LNCaP clone FGC (cell line): ENCODE measurements at regions not wholly inside any gene's neighbourhood (a gene's known extent, or its start where the extent isn't known, plus 50 kb on each side); places are given as distances from the start of the nearest gene placed in this dataset.
A peak's percentile ranks its signal among the peaks of the same experiment; 100 is the strongest.

ENCODE experiments used
- DNase-seq: peaks from one replicate; pipeline ENCODE4 v3.0.0-alpha.2; 2011; ENCODE audit warnings: low read depth
- H3K4me3 ChIP-seq: 2 replicates; pipeline ENCODE4 v1.5.1; 2011; ENCODE audit warnings: mild to moderate bottlenecking, low read depth, low read length, control low read depth
- CTCF ChIP-seq: IDR thresholded peaks from 2 replicates; pipeline ENCODE4 v1.5.1; 2012; ENCODE audit warnings: mild to moderate bottlenecking; ENCODE audit not compliant: control insufficient read depth, insufficient read depth; ENCODE audit errors: extremely low read depth

DNA sequence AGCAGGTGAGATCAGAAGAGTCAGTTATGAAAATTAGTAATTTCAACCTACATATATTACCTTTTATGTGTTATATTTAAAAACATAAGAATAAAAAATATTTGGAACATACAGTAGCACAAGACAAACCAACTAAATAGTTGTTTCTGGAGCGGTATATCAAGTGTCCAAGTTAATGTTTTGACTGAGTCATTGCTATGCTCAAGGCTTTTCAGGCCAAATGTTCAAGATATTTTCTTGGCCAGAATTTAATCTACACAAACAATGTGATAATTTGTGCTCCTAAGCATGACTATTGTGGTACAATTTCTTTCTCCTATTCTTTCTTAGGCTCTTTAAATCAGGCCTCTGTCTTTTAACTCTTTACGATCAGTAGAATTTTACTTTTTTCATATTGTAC, 412.4 kb downstream of the RAP2B start:
- no peak for DNase-seq
- TF ChIP-seq CTCF, result no peak
- H3K4me3 ChIP-seq, result no peak overlapping the region

- no peak overlapping the region for H3K4me3 ChIP-seq
- no peak for TF ChIP-seq CTCF
- DNase-seq, result no peak
Measured at GRCh38 chr3:153577059-153577736, 415.2 kb downstream of the RAP2B start.

DNA sequence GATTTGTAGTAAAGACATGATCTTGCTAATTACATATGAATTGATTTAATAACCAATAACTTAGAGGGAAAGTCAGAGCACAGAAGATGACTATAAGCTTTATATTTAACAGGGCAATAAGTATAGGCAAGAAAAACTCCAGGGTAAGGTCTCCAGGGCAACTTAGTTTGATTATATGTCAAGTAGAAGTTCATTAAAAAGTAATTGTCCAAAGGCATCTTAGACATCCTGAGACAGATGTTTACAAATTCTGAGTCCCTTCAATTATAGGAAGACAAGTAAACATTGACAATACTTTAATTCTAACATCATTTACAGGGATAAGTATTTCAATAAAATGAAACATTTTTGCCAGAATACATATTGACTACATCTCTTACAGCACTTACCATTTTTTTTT, 416.0 kb downstream of the RAP2B start:
- no peak for TF ChIP-seq CTCF
- H3K4me3 ChIP-seq, result no peak overlapping the region
- no peak for DNase-seq

DNA sequence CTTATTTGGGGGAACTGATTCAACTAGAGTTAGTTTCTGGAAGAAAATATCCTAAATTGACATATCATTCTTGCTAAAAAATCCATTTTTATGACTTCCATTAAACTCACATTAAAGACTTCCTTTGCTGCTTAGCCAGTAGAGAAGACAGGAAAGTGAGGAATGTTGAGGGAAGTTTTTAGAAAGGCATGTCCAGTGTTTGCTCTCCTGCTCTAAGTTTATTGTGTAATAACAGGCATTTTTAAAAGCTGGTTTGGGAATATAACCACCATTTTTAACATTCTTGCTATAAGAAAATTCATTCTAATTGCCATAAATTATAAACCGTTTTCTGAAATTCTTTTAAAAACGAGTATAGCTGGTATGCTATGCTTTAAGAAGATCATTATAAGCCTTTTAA, 428.0 kb downstream of the RAP2B start:
- TF ChIP-seq CTCF, result no peak

GRCh38 chr3:153591561-153592245, 429.7 kb downstream of the RAP2B start:
- H3K4me3 ChIP-seq, result no peak overlapping the region
- no peak for TF ChIP-seq CTCF
- DNase-seq, result no peak

More for the DNA sequence above, 428.0 kb downstream of the RAP2B start:
- no peak overlapping the region for H3K4me3 ChIP-seq
- DNase-seq, result no peak

DNA sequence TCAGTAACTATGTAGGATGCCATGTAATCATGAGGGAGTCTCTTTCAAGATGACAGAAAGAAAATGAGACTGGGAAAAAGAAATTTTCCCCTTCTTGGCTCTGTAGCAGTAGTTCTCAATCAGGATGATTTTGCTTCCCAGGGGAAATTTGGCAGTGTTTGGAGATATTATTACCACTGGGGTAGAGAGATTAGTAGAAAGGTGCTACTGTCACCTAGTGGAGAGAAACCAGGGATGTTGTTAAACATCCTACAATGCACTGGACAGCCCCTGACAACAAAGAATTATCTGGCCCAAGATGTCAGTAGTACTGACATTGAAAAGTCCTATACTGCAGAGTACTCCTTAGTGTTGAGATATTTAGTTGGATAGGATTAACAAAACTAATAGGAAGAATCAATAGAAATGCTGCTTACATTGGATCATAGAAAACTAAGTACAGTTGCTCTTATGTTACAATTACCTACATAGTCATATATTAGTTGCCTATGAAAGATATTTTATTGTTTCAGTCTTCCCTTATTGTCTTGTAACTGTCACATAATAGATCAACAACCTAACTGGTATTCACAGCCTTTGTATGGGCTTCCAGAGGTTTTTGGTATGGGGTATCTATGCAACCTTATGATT, 433.3 kb downstream of the RAP2B start:
- peak; percentile 15 for DNase-seq

More for the DNA sequence above, 433.3 kb downstream of the RAP2B start:
- TF ChIP-seq CTCF, result peak; percentile 73
- no peak overlapping the region for H3K4me3 ChIP-seq
